A549 (cell line): ENCODE measurements at regions not wholly inside any gene's neighbourhood (a gene's known extent, or its start where the extent isn't known, plus 50 kb on each side); places are given as distances from the start of the nearest gene placed in this dataset.

ENCODE experiments used
- CHD4 ChIP-seq: fragments of 200-600 bp; sonication (generic); IDR thresholded peaks from 2 replicates; pipeline ENCODE4 v1.6.1; 2016; ENCODE audit warnings: antibody characterized with exemption, mild to moderate bottlenecking, borderline replicate concordance
- CTCF ChIP-seq: fragments of >200 bp; sonication (Bioruptor Twin); formaldehyde crosslinking; IDR thresholded peaks from 3 replicates; pipeline ENCODE4 v1.5.1; 2016
- ESRRA ChIP-seq: fragments of 150-350 bp; IDR thresholded peaks from 2 replicates; pipeline ENCODE4 v1.6.1; 2014; ENCODE audit warnings: mild to moderate bottlenecking, low read length, borderline replicate concordance
- POLR2A ChIP-seq: IDR thresholded peaks from 2 replicates; pipeline ENCODE4 v1.6.1; 2012; ENCODE audit warnings: mild to moderate bottlenecking, low read length
- POLR2AphosphoS2 ChIP-seq: conservative IDR thresholded peaks from 2 replicates; pipeline ENCODE4 v1.6.1; 2012; ENCODE audit warnings: low read length, improper control_type of control experiment, inconsistent platforms

- TF ChIP-seq CTCF (no peak), CHD4 (no peak), POLR2A (no peak), POLR2AphosphoS2 (no peak), ESRRA (no peak)
These were observed 577.8 kb downstream of the MAFB start for GRCh38 chr20:40111282-40111681.
